ENCODE measurements at regions not wholly inside any gene's neighbourhood (a gene's known extent, or its start where the extent isn't known, plus 50 kb on each side); places are given as distances from the start of the nearest gene placed in this dataset.

GRCh38 chr5:38029397-38030065 is 189.7 kb upstream of the GDNF start:
- DNase-seq (ENCODE audit: low read depth in 2 of 2): no peak

- no peak for DNase-seq (ENCODE audit: low read depth in 2 of 2)
Observed at GRCh38 chr5:38023799-38024198, 184.0 kb upstream of the GDNF start.

- DNase-seq (ENCODE audit: low read depth in 2 of 2): no peak
Observed at GRCh38 chr5:38023371-38023770, 183.5 kb upstream of the GDNF start.

- DNase-seq (ENCODE audit: low read depth in 2 of 2): no peak
Observed at GRCh38 chr5:38022631-38023030, 182.8 kb upstream of the GDNF start.

GRCh38 chr5:38018016-38018415 is 178.2 kb upstream of the GDNF start:
- DNase-seq (ENCODE audit: low read depth in 2 of 2): no peak

- no peak for DNase-seq (ENCODE audit: low read depth in 2 of 2)
Observed at GRCh38 chr5:38013107-38013506, 173.3 kb upstream of the GDNF start.

GRCh38 chr5:38011668-38012188 is 171.9 kb upstream of the GDNF start:
- no peak for DNase-seq (ENCODE audit: low read depth in 2 of 2)

- DNase-seq (ENCODE audit: low read depth in 2 of 2): no peak
Observed at GRCh38 chr5:38009749-38010358, 170.0 kb upstream of the GDNF start.

- DNase-seq (ENCODE audit: low read depth in 2 of 2): no peak
Observed at GRCh38 chr5:38008198-38008597, 168.4 kb upstream of the GDNF start.

GRCh38 chr5:37999593-37999992 is 159.8 kb upstream of the GDNF start:
- no peak for DNase-seq (ENCODE audit: low read depth in 2 of 2)

GRCh38 chr5:37996918-37997317 is 157.1 kb upstream of the GDNF start:
- no peak for DNase-seq (ENCODE audit: low read depth in 2 of 2)

- DNase-seq (ENCODE audit: low read depth in 2 of 2): no peak
Observed at GRCh38 chr5:37994729-37995128, 154.9 kb upstream of the GDNF start.

- DNase-seq (ENCODE audit: low read depth in 2 of 2): no peak
Observed at GRCh38 chr5:37991301-37992299, 151.8 kb upstream of the GDNF start.

- DNase-seq (ENCODE audit: low read depth in 2 of 2): no peak
Observed at GRCh38 chr5:37989884-37990283, 150.0 kb upstream of the GDNF start.

GRCh38 chr5:37988454-37989046 is 148.7 kb upstream of the GDNF start:
- DNase-seq (ENCODE audit: low read depth in 2 of 2): no peak

- DNase-seq (ENCODE audit: low read depth in 2 of 2): no peak
Observed at GRCh38 chr5:37984300-37984699, 144.5 kb upstream of the GDNF start.

- no peak for DNase-seq (ENCODE audit: low read depth in 2 of 2)
Observed at GRCh38 chr5:37983463-37983862, 143.6 kb upstream of the GDNF start.

- DNase-seq (ENCODE audit: low read depth in 2 of 2): no peak
Observed at GRCh38 chr5:37979559-37979958, 139.7 kb upstream of the GDNF start.

GRCh38 chr5:37975531-37975930 is 135.7 kb upstream of the GDNF start:
- no peak for DNase-seq (ENCODE audit: low read depth in 2 of 2)

- no peak for DNase-seq (ENCODE audit: low read depth in 2 of 2)
Observed at GRCh38 chr5:37971483-37972024, 131.7 kb upstream of the GDNF start.

- DNase-seq (ENCODE audit: low read depth in 2 of 2): no peak
Observed at GRCh38 chr5:37966871-37967270, 127.0 kb upstream of the GDNF start.

GRCh38 chr5:37966291-37966690 is 126.5 kb upstream of the GDNF start:
- no peak for DNase-seq (ENCODE audit: low read depth in 2 of 2)

Measured in stimulated activated CD8-positive, alpha-beta memory T cell treated with anti-CD3 and anti-CD28 coated beads, Interleukin-2, amount 100 ng/mL, for 48 hours (primary cell).